ENCODE measurements at regions not wholly inside any gene's neighbourhood (a gene's known extent, or its start where the extent isn't known, plus 50 kb on each side); places are given as distances from the start of the nearest gene placed in this dataset.

DNA sequence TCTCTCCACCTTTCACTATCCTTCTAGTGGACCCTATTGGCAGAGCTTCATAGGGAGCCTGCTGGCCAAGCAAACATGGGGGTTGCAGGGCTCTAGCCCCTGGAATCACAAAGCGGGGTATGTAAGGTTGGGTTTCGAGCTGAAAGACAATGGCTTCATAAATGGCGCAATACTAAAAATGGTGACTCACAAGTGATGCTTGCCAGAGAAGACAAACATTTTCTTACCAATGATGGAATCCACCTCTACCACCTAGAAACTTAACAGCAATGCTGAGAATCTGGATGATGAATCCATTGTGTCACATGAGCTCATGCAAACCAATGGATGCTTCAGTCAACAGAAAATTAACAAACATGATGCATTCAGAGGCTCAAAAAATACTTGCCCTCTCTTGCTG lies 375.3 kb upstream of the PSMD7 start:
- ATAC-seq (ENCODE audit: poor library complexity) (no peak), DNase-seq (no peak)
- intact Hi-C loops (cut with DNase I): no loop called here

- intact Hi-C loops (cut with DNase I): no loop called here
- peak; percentile 96 for ATAC-seq (ENCODE audit: poor library complexity)
- no peak for DNase-seq
Measured at GRCh38 chr16:73916829-73917594, 379.6 kb upstream of the PSMD7 start.

- ATAC-seq (ENCODE audit: poor library complexity): no peak
- intact Hi-C loops (cut with DNase I): no loop called here
- no peak for DNase-seq
Measured at GRCh38 chr16:73915935-73916334, 380.7 kb upstream of the PSMD7 start.

DNA sequence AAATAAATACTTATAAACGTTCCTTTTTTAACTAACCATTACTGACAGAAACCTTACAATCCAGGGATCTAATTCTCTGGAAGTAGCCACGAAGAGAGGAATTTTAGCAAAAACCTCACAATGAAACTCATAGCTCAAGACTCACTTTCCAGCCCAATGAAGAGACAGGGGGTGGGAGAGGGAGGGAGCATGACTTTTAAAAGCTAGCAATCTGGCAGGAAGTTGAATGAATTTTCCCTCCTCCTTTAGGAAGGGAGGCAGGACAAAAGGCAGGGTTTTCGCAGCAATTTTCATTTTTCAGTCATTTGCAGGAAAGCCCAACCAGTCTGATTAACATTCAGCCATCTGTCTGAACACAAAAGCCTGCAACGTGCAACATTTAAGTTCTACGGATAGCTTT lies 381.5 kb upstream of the PSMD7 start:
- ATAC-seq (ENCODE audit: poor library complexity) (no peak), DNase-seq (no peak)
- intact Hi-C loops (cut with DNase I): no loop called here

DNA sequence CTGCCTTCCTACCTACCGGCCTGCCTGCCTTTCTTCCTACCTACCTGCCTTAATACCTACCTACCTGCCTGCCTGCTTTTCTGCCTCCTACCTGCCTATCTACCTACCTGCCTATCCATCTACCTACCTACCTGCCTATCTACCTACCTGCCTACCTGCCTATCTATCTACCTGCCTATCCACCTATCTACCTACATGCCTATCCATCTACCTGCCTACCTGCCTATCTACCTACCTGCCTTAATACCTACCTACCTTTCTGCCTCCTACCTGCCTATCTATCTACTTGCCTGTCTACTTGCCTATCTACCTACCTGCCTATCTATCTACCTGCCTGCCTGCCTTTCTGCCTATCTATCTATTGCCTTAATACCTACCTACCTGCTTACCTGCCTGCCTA lies 383.8 kb upstream of the PSMD7 start:
- intact Hi-C loops (cut with DNase I): no loop called here
- ATAC-seq (ENCODE audit: poor library complexity) (no peak), DNase-seq (no peak)

- intact Hi-C loops (cut with DNase I): no loop called here
Measured at GRCh38 chr16:73912281-73912680, 384.3 kb upstream of the PSMD7 start.

GRCh38 chr16:73909529-73910035 lies 387.0 kb upstream of the PSMD7 start:
- intact Hi-C loops (cut with DNase I): no loop called here
- no peak for DNase-seq

More at GRCh38 chr16:73912281-73912680, 384.3 kb upstream of the PSMD7 start:
- DNase-seq: no peak
- ATAC-seq (ENCODE audit: poor library complexity): no peak

GRCh38 chr16:73891129-73891542 lies 405.5 kb upstream of the PSMD7 start:
- intact Hi-C loops (cut with DNase I): no loop called here
- DNase-seq (no peak), ATAC-seq (ENCODE audit: poor library complexity) (no peak)

More at GRCh38 chr16:73909529-73910035, 387.0 kb upstream of the PSMD7 start:
- no peak for ATAC-seq (ENCODE audit: poor library complexity)

- intact Hi-C loops (cut with DNase I): no loop called here
- DNase-seq: no peak
- ATAC-seq (ENCODE audit: poor library complexity): no peak
Measured at GRCh38 chr16:73890186-73891128, 406.2 kb upstream of the PSMD7 start.

DNA sequence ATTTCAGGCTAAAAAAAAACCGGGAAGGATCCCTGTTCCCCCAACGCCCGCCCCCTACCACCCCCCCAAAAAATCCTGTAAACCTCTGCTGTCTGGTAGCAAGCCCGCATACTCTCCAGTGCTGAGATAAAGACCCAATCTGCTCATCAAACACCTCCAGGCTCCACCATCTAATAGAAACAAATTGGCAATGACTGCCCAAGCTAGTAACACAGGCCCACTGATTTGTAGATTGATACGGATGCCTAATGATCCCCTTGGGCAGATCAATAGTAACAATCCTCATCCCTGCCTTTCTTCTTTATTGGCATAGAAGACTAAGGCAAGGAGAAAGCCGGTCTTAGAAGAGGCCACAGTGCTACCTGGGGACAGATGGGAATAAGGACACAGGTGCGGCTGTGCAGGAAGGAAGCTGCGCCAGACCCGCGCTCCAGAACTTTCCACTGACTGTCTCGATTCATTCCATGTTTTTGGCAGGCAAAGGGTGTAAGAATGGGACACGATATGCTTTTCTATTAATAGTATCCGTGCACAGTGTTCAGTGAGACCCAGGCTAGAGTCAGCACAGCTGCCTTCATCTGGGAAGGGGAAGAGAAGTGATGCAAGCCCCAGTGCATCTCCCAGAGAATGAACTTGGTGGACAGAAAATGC lies 407.6 kb upstream of the PSMD7 start:
- ATAC-seq (ENCODE audit: poor library complexity): peak; percentile 55
- intact Hi-C loops (cut with DNase I): no loop called here
- DNase-seq: no peak

DNA sequence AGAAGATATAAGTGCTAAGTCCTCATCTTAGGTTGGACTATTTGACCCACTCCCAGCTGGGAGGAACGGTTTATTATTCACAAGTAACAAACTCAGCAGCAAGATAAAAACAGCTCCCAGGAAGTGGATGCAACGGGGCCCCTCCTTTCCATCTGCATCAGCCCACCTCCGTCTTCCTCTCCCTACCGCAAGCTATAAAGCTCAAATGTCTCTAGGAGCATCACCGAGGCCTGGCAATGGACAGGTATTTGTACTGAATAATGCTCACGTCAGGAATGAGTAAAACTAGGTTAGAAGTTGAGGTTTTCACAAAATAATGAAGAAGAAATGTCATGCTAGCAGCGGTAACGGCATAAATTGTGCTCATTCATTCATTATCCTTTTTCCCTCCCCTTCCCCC lies 408.7 kb upstream of the PSMD7 start:
- DNase-seq (no peak), ATAC-seq (ENCODE audit: poor library complexity) (no peak)
- intact Hi-C loops (cut with DNase I): no loop called here

DNA sequence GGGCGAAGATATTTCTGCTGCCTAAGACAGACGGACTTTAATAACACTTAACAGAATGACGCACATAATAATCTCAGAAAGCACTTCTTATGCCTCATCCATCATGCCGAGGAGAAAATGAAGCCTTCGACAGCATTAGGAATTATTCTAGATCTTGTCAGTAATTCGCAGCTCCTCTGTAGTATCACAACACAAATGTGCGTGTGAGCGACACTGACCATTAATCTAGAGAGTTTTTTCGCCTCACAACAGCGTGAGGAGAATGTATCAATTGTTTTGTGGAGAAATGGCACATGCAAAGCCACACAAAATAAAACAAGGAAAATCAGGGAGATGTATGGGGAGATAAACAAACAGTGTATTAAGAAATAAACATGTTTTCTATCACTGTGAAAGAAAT lies 410.2 kb upstream of the PSMD7 start:
- ATAC-seq (ENCODE audit: poor library complexity): no peak
- intact Hi-C loops (cut with DNase I): no loop called here

GRCh38 chr16:73885319-73885718 lies 411.3 kb upstream of the PSMD7 start:
- no peak for ATAC-seq (ENCODE audit: poor library complexity)
- DNase-seq: no peak
- intact Hi-C loops (cut with DNase I): no loop called here

More for the DNA sequence above, 410.2 kb upstream of the PSMD7 start:
- no peak for DNase-seq

- intact Hi-C loops (cut with DNase I): no loop called here
- ATAC-seq (ENCODE audit: poor library complexity): no peak
- no peak for DNase-seq
Measured at GRCh38 chr16:73883841-73884240, 412.8 kb upstream of the PSMD7 start.

- ATAC-seq (ENCODE audit: poor library complexity): no peak
- intact Hi-C loops (cut with DNase I): no loop called here
- DNase-seq: no peak
Measured at GRCh38 chr16:73883126-73883525, 413.5 kb upstream of the PSMD7 start.

DNA sequence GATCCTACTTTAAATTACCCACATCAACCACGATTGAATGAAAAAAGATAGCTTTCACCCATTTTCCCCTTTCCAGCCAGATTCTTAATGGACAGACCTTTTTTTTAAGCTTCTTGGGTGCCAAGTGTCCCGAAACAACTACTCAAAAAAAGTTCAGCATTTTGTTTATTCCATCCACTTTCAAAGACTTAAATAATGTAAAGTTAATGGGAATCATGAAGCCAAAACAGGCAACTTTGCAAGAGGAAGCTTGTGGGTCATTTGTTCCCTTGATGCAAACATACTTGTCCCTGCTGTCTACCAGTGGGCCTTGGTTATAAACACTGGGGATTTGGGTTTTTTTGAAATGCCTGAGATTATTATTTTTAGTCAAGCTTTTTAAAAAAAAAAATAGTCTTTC lies 414.0 kb upstream of the PSMD7 start:
- ATAC-seq (ENCODE audit: poor library complexity): no peak
- DNase-seq: no peak
- intact Hi-C loops (cut with DNase I): no loop called here

- no peak for DNase-seq
- intact Hi-C loops (cut with DNase I): no loop called here
- no peak for ATAC-seq (ENCODE audit: poor library complexity)
Measured at GRCh38 chr16:73882033-73882432, 414.6 kb upstream of the PSMD7 start.

DNA sequence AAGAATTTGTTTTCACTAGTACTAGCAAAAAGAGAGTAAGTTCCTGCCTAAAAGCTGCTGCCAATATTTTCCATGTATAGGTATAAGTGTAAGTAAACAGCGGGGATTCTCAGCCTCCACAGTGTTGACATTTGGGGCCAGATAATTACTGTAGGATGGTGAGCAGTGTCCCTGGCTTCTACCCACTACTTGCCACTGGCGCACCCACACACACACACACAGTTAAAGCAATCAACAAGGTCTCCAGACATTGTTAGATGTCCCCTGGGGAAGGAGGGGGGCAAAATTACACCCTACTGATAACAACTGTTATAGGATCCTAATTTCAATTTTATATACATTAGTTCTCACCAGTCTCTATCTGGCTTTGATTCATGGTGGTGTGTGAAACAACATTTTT lies 417.0 kb upstream of the PSMD7 start:
- ATAC-seq (ENCODE audit: poor library complexity) (no peak), DNase-seq (no peak)
- intact Hi-C loops (cut with DNase I): loop anchor here (10.0 kb wide), 3 partner anchors 165 to 1475 kb away; no protein-coding TSS in a partner anchor

GRCh38 chr16:73878611-73879010 lies 418.0 kb upstream of the PSMD7 start:
- intact Hi-C loops (cut with DNase I): loop anchor here (10.0 kb wide), 3 partner anchors 164 to 1474 kb away; no protein-coding TSS in a partner anchor
- ATAC-seq (ENCODE audit: poor library complexity) (no peak), DNase-seq (no peak)

Data from Right ventricle myocardium superior (tissue), 1 donor.